Effector memory CD4-positive, alpha-beta T cell (primary cell): ENCODE measurements at regions not wholly inside any gene's neighbourhood (a gene's known extent, or its start where the extent isn't known, plus 50 kb on each side); places are given as distances from the start of the nearest gene placed in this dataset.

Experiments used
- DNase-seq, 3 donors: peaks; one replicate each; pipeline ENCODE4 v3.0.0-alpha.2; 2020
- H3K27ac ChIP-seq: 2 replicates; pipeline ENCODE4 v1.7.0; 2013; ENCODE audit warnings: mild to moderate bottlenecking, low read length, moderate library complexity; ENCODE audit not compliant: insufficient read depth, poor library complexity, severe bottlenecking
- H3K27me3 ChIP-seq: replicated peaks from 2 replicates; pipeline ENCODE4 v1.7.0; 2013; ENCODE audit warnings: mild to moderate bottlenecking, low read length; ENCODE audit not compliant: insufficient read depth, control insufficient read depth, poor library complexity, severe bottlenecking
- H3K36me3 ChIP-seq: 2 replicates; pipeline ENCODE4 v1.7.0; 2013; ENCODE audit warnings: mild to moderate bottlenecking, low read length, moderate library complexity; ENCODE audit not compliant: control insufficient read depth, insufficient read depth
- H3K4me1 ChIP-seq: 2 replicates; pipeline ENCODE4 v1.7.0; 2013; ENCODE audit warnings: low read length, mild to moderate bottlenecking; ENCODE audit not compliant: control insufficient read depth, insufficient read depth, poor library complexity, severe bottlenecking
- H3K4me3 ChIP-seq: 2 replicates; pipeline ENCODE4 v1.7.0; 2013; ENCODE audit warnings: low read length, low read depth, mild to moderate bottlenecking; ENCODE audit not compliant: insufficient read depth, poor library complexity, severe bottlenecking
- H3K9me3 ChIP-seq: 2 replicates; pipeline ENCODE4 v1.7.0; 2013; ENCODE audit warnings: mild to moderate bottlenecking, low read length, moderate library complexity; ENCODE audit not compliant: control insufficient read depth

DNA sequence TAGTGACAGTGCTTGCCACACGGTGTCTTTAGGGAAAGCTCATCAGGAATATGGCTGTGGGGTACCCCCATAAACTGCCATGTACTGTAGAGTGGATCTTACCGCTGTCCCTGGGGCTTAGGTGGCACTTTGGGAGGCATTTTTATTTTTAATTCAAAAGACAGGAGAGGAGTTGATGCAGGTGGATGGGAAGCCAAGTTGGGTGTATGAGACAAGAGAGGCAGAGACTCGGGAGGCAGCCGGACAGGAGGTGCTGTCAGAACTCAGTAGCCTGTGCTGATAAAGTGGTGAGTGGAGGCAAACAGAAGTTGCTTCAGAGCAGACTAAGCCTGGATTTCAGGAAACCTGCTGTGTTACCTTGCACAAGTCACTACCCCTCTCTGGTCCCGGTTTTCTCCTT lies 185.9 kb downstream of the TMEM132E start:
- Histone ChIP-seq H3K4me3 (no peak overlapping the region), H3K27ac (no peak overlapping the region), H3K27me3 (no peaks in the 10 kb centered on the region), H3K9me3 (no peaks in the 10 kb centered on the region), H3K4me1 (no peaks in the 10 kb centered on the region), H3K36me3 (no peaks in the 10 kb centered on the region)
- no peak for DNase-seq

DNA sequence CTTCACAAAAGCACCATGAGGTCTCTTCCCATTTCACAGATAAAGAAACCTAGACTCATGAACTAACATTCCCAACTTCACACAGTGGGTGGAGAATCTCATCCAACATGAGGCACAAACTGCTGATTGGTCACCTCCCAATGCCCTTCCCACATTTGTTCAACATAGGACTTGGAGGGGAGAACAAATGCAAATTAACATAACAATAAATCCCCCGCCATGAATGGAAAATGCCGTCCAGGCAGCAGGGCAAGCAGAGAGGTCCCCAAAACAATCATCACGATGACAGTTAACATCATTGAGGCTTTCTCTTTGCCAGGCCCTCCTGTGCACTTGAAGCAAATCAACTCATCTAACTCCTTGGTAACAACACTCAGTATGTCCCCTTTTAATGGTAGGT lies 185.3 kb downstream of the TMEM132E start:
- Histone ChIP-seq H3K4me1 (no peaks in the 10 kb centered on the region), H3K36me3 (no peaks in the 10 kb centered on the region), H3K4me3 (no peak overlapping the region), H3K27ac (no peak overlapping the region), H3K9me3 (no peaks in the 10 kb centered on the region), H3K27me3 (no peaks in the 10 kb centered on the region)
- DNase-seq, result no peak

DNA sequence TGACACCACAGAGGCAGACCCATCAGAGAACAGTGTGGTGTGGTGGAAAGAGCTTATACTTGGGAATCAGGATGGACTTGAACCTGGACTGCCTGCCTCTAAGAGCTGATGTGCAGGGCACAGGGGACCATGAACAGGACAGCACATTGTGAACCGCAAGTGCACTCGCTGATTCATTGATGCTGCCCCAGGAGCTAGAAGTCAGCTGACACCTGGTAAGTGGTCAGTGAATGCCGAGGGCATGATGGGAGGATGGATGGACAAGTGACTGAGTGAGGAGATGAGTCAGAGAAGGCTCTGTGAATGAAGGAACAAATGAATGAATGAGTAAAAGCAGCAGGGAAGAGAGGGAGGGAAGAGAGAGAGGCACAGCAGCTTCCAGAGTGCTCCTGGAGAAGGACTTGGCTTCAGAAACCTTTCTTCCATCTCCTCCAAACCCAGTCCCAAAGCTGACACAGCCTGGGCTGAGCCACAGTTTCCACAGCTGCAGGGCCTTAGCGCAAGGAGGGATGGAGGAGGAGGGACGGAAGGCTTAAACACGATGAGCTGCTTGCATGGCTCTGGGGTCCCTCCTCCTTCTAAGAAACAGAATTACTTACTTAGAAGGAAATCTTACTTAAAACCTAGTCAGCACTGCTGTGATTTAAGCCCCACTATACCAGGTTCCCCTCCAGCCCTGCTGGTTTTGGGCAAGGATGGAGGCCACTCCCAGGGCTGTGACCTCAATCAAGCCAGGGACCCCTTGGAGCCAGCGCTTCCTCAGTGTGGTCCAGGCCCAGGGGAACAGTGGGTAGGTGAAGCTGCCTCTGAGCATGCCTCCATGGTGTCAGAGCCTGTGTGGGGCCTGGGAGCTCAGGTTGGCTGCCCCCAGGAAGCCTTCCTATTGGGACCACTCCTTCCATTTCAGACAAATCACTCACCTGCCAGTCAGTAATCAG lies 184.6 kb downstream of the TMEM132E start:
- Histone ChIP-seq H3K27ac (no peak overlapping the region), H3K9me3 (no peaks in the 10 kb centered on the region), H3K4me3 (no peak overlapping the region), H3K4me1 (no peaks in the 10 kb centered on the region), H3K27me3 (no peaks in the 10 kb centered on the region), H3K36me3 (no peaks in the 10 kb centered on the region)
- no peak for DNase-seq

DNA sequence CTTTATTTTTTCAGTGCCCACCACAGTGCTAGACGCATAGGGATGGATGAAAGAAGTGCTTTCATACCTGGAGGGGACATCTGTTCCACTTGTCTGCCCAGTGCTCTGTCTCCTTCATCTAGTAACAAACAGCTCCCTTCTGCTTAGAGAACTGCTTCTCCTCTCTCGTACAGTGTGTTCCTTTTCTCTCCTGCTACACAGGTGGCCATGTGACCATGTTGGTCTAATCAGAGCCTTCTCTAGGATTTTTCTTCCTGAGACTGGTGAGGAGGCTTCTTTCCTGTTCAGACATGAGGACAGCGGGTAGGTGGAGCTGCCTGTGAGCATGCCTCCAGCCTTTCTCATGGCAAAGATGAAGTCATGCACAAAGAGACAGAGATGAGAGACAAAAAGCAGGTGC lies 182.7 kb downstream of the TMEM132E start:
- Histone ChIP-seq H3K4me1 (no peaks in the 10 kb centered on the region), H3K27ac (no peak overlapping the region), H3K27me3 (no peaks in the 10 kb centered on the region), H3K9me3 (no peaks in the 10 kb centered on the region), H3K36me3 (no peaks in the 10 kb centered on the region), H3K4me3 (no peak overlapping the region)
- DNase-seq, result no peak

DNA sequence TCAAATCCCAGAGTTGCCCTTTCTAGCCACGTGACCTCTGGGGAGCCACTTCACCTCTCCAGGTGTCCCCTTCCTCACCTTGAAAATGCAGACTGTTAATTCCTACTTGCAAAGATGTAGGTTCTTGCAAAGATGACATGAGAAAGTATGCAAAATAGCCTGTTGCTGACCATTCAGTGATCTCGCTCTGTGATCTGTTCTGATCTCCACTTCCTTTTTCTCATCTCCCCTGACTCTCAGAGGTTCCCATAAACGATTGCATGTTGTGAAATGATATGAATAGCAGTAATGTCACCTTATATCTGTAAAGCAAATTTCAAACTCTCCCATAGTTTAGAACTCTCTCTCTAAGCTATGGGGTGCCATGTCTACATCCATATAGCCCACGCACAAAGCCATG lies 182.3 kb downstream of the TMEM132E start:
- no peaks in the 10 kb centered on the region for H3K4me1 ChIP-seq
- no peak overlapping the region for H3K27ac ChIP-seq
- H3K27me3 ChIP-seq, result no peaks in the 10 kb centered on the region
- DNase-seq, result no peak
- H3K9me3 ChIP-seq, result no peaks in the 10 kb centered on the region
- no peaks in the 10 kb centered on the region for H3K36me3 ChIP-seq
- no peak overlapping the region for H3K4me3 ChIP-seq

DNA sequence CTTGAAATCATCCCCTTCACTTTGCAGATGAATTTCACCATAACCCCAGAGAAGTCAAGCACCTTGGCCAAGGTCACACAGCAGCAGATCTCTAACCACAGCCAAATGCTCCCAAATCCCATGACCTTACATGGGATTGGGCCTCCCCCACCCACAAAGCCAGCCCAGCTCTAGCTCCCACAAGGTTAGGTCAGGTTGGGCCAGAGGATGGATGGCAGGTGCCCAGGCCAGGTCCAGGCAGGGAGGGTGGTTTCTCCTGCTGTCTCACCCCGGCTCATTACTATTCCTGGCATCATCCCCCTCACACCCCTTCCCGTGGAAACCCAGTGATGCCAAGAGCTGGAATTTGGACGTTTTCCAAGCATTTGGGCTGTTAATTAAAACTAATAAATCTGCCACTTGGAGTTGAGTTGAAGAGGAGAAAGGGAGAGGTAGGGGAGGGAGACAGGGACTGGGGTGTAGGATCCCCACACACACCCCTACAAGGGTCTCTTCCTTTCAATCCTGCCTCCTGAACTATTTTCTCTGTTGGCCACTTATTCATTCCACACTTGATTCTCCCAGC lies 181.6 kb downstream of the TMEM132E start:
- Histone ChIP-seq H3K36me3 (no peaks in the 10 kb centered on the region), H3K4me1 (no peaks in the 10 kb centered on the region), H3K4me3 (no peak overlapping the region), H3K9me3 (no peaks in the 10 kb centered on the region), H3K27ac (no peak overlapping the region), H3K27me3 (no peaks in the 10 kb centered on the region)
- no peak for DNase-seq

DNA sequence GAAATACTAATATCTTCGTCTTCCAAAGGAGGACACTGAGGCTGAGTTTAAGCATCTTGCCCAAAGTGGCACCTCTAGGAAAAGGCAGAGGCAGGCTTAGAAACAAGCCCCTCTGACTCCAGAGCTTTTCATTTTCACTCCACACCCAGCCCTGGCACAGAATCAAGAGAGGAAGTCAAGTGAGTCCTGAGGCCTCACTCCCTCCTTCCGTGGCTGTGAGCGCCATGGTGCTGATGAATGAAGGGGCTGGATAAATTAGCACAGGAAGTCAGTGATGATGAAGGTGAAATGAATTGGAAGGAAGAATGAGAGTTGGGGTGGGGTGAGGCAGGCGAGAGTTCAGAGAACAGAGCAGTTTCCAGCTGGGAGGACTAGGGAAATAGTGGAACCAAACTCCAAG lies 179.3 kb downstream of the TMEM132E start:
- Histone ChIP-seq H3K27ac (no peak overlapping the region), H3K4me3 (no peak overlapping the region), H3K4me1 (no peaks in the 10 kb centered on the region), H3K9me3 (no peaks in the 10 kb centered on the region), H3K27me3 (no peaks in the 10 kb centered on the region), H3K36me3 (no peaks in the 10 kb centered on the region)
- DNase-seq, result no peak

DNA sequence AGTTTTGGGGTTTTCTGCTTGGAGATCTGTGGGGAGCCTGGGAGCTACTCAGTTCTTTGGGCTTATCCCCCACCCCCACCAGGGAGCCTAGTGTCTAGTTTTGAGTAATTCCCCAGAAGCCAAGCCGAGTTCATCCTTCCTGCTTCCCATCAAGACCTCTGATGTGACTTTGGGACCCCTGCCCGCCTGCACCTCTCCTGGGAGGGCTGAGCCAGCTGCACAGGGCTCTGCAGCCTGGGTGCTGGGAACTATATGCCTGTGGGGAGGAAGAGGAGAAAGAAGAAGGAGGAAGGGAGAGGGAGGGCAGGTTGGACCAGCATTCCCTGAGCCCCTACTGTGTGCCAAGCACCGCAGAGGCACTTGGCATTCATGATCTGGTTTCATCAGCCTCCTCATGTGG lies 178.9 kb downstream of the TMEM132E start:
- DNase-seq, result no peak
- H3K9me3 ChIP-seq, result no peaks in the 10 kb centered on the region
- H3K36me3 ChIP-seq, result no peaks in the 10 kb centered on the region
- no peaks in the 10 kb centered on the region for H3K4me1 ChIP-seq
- no peak overlapping the region for H3K27ac ChIP-seq
- H3K27me3 ChIP-seq, result no peaks in the 10 kb centered on the region
- no peak overlapping the region for H3K4me3 ChIP-seq

DNA sequence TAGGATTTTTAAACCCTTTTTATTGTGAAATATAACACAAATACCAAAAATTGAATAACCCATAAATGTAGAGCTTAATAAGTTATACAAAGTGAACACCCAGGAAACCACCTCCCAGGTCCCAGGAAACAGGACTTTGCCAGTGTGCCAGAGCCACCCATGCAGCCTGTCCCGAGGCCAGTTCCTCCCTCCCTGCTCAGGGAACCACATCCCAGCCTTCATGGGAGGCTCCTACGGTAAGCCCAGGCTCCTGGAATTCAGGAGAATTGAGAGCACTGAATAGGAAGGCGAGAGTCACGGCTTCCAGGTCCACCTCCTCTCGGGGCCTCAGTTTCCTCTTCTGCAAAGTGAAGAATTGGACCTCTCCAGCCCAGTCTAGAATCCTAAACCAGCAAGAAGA lies 178.2 kb downstream of the TMEM132E start:
- no peaks in the 10 kb centered on the region for H3K27me3 ChIP-seq
- H3K4me1 ChIP-seq, result no peaks in the 10 kb centered on the region
- no peaks in the 10 kb centered on the region for H3K36me3 ChIP-seq
- DNase-seq, result no peak
- H3K27ac ChIP-seq, result no peak overlapping the region
- H3K9me3 ChIP-seq, result no peaks in the 10 kb centered on the region
- H3K4me3 ChIP-seq, result no peak overlapping the region

DNA sequence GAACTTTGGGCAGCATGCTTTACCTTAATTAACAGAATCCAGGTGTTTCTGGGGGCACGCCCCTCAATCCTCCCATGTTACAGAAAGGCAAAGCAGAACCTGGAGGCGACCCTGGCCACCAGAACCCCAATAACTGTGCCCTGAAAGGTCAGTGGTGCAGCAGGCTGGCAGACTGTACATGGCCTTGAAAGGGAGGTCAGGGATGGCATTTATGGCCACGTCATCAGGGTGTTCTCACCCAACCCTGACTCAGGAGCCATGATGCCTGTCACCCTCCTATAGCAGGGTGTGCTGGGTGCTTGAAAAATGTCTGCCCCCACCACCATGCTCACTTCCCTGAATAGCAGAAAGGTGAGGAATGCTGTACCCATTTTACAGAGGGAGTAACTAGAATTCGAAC lies 177.7 kb downstream of the TMEM132E start:
- H3K36me3 ChIP-seq, result no peaks in the 10 kb centered on the region
- DNase-seq, result no peak
- H3K27me3 ChIP-seq, result no peaks in the 10 kb centered on the region
- no peak overlapping the region for H3K4me3 ChIP-seq
- H3K9me3 ChIP-seq, result no peaks in the 10 kb centered on the region
- H3K27ac ChIP-seq, result no peak overlapping the region
- H3K4me1 ChIP-seq, result no peaks in the 10 kb centered on the region
